ENCODE measurements at regions not wholly inside any gene's neighbourhood (a gene's known extent, or its start where the extent isn't known, plus 50 kb on each side); places are given as distances from the start of the nearest gene placed in this dataset.

DNA sequence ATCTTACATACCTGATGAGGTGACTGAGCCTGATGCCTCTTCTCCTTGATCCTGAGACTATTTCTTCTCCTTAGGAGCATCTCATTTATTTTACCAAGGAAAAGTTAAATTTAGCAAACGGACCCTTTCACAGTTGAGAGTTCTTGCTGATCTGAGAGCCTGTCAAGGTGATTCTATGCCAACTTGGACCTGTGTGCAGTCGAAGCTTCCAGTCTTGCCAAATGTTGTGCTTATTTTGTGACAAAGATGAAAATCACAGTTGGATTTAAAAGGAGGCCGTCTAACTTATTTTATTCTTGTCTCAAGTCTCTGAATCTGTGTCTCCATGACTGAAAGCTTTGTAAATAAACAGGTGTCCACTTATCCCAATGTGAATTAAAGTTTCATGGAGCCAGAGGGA, 296.3 kb upstream of the EPHA3 start:
- DNase-seq (no peak), ATAC-seq (no peak)
- no peaks in the 10 kb centered on the region for H3K36me3 ChIP-seq
- H3K27me3 ChIP-seq, result no peaks in the 10 kb centered on the region
- TF ChIP-seq, protein P1, sequence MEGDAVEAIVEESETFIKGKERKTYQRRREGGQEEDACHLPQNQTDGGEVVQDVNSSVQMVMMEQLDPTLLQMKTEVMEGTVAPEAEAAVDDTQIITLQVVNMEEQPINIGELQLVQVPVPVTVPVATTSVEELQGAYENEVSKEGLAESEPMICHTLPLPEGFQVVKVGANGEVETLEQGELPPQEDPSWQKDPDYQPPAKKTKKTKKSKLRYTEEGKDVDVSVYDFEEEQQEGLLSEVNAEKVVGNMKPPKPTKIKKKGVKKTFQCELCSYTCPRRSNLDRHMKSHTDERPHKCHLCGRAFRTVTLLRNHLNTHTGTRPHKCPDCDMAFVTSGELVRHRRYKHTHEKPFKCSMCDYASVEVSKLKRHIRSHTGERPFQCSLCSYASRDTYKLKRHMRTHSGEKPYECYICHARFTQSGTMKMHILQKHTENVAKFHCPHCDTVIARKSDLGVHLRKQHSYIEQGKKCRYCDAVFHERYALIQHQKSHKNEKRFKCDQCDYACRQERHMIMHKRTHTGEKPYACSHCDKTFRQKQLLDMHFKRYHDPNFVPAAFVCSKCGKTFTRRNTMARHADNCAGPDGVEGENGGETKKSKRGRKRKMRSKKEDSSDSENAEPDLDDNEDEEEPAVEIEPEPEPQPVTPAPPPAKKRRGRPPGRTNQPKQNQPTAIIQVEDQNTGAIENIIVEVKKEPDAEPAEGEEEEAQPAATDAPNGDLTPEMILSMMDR (IDR thresholded peaks at IDR 0.05), result no peak
- H3K27ac ChIP-seq, result peak overlapping the region in 4 of 10 donors; percentile 6 to 64 (median 22)
- peaks cover 0 to 14% (median 3%) of the 10 kb centered on the region in 9 donors for H3K4me1 ChIP-seq
- no peaks in the 10 kb centered on the region for H3K9me3 ChIP-seq
- H3K4me3 ChIP-seq, result no peak overlapping the region
- intact Hi-C loops (cut with DNase I), result no loop called here
- 48 to 54% methylated on average over 3 of the region's 3 CpGs for WGBS, 2 donors

DNA sequence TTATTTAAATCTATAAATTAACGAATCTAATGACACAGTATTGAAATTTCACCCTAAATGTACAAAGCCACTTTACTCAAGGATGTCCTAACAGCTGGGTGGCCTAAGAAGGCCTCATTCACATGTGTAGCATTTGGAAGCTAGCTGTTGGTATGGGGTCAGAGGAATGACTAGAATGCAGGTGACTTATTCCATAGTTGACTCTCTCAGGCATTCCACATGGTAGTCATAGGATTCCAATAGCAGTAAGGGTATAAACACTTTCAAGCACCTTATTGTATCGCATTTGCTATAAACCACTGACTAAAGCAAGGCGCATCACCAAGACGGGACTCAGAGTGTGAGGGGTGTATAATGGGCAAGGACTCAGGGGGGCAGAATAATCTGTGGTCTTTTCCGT, 294.8 kb upstream of the EPHA3 start:
- Histone ChIP-seq H3K9me3 (no peaks in the 10 kb centered on the region), H3K36me3 (no peaks in the 10 kb centered on the region), H3K4me3 (no peak overlapping the region), H3K27ac (no peak overlapping the region), H3K27me3 (no peaks in the 10 kb centered on the region), H3K4me1 (peaks cover 0 to 14% (median 3%) of the 10 kb centered on the region in 9 donors)
- no peak for DNase-seq
- WGBS, 2 donors, result 89 to 93% methylated on average over 5 of the region's 5 CpGs
- TF ChIP-seq, protein P1 (IDR thresholded peaks at IDR 0.05), result no peak
- intact Hi-C loops (cut with DNase I), result no loop called here
- no peak for ATAC-seq

DNA sequence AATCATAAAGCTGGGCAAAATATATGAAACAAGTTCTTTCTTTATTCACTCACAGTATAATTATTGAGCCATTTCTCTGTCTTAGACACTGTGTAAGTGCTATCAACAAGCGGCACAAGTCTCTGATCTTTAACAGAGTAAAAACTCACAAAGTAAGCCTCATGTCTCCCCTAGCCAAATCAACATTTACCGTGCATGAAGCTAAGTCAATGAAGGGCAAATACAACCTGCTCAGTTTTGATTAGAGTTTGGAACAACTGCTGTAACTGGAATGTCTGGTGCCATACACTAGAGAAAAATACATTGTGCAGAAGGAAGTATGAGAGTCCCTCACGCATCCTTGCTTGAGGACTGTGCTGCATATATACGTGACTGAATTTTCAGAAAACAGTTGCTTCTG, 291.0 kb upstream of the EPHA3 start:
- intact Hi-C loops (cut with DNase I), result no loop called here
- TF ChIP-seq, protein P1 (IDR thresholded peaks at IDR 0.05), result no peak
- WGBS, 2 donors, result 81 to 82% methylated on average over 4 of the region's 4 CpGs

DNA sequence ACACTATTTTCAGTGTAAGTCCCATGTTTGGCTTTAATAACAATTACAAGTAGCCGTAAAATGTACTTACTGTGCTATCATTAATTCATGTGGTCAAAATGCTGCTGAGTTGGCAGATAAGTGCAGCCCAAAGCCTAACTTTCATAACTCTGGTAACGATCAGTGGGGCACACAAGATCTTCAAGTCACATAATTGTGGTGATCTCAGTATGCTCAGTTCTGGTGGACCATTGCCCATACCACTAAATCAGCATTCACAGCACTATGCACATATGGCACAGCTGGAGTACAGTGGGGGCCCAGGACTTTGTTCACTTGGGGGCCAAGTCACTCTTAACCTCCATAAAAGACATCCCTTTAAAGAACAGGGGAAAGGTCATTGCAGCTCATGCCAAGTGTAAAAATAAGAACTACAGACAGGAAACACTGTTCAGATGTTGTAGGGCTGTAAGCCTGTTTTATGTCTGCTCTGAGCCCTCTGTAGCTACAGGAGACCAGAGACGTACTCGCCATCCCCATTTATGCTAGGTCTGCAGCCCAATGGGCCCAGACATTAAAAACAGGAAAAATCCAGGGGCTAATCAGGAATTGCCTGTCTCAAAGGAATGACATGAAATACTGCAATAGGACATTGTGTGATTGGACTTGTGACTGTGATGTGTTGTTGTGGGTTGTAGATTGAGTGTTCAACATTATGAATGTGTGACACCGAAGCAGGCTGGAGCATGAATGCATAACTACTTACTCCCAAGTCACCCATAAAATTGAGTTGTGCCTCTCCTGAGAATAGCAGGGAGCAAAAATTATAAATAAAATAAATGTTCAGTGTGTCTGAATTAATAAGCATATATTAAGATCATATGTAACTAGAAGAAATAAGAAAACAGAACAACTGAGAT, 282.5 kb upstream of the EPHA3 start:
- no peaks in the 10 kb centered on the region for H3K4me1 ChIP-seq
- no peak for DNase-seq
- H3K27ac ChIP-seq, result no peak overlapping the region
- H3K36me3 ChIP-seq, result no peaks in the 10 kb centered on the region
- H3K27me3 ChIP-seq, result no peaks in the 10 kb centered on the region
- WGBS, 2 donors, result 76 to 82% methylated on average over 5 of the region's 5 CpGs
- H3K9me3 ChIP-seq, result no peaks in the 10 kb centered on the region
- H3K4me3 ChIP-seq, result no peak overlapping the region
- intact Hi-C loops (cut with DNase I), result no loop called here
- TF ChIP-seq, protein P1 (IDR thresholded peaks at IDR 0.05), result no peak
- no peak for ATAC-seq

More for the DNA sequence above, 291.0 kb upstream of the EPHA3 start:
- Histone ChIP-seq H3K27me3 (no peaks in the 10 kb centered on the region), H3K36me3 (no peaks in the 10 kb centered on the region), H3K4me1 (no peaks in the 10 kb centered on the region), H3K27ac (no peak overlapping the region), H3K4me3 (no peak overlapping the region), H3K9me3 (no peaks in the 10 kb centered on the region)
- ATAC-seq, result no peak
- DNase-seq, result no peak
